ENCODE measurements at regions not wholly inside any gene's neighbourhood (a gene's known extent, or its start where the extent isn't known, plus 50 kb on each side); places are given as distances from the start of the nearest gene placed in this dataset.

- TF ChIP-seq GATA2 (IDR thresholded peaks at IDR 0.05; ENCODE audit: low read depth, low read length) (no peak), GATA3 (IDR thresholded peaks at IDR 0.05; ENCODE audit: low read depth, low read length) (no peak)
These were observed 508.8 kb downstream of the C4orf33 start for GRCh38 chr4:129604632-129605255.

DNA sequence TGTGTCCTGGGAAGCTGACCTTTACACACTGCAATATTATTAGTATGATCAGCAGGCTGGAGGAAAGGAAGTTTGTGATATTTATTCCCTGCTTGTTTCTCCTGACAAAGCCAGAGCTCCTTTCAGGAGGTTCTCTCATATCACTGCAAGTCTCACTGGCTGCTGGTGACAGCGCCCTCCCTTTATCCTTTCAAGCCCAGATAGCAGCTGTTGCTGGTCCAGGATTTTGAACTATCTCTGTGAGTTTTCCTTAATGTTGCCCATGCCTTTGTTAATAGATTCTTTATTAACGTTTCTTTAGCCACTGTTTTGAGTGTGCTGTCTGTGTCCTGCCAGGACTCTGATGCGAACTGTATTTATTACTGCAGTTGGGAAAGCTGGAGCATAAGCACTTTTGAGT, 518.7 kb downstream of the C4orf33 start:
- no peak for TF ChIP-seq GATA3 (IDR thresholded peaks at IDR 0.05; ENCODE audit: low read depth, low read length)
- no peak for TF ChIP-seq GATA2 (IDR thresholded peaks at IDR 0.05; ENCODE audit: low read depth, low read length)

DNA sequence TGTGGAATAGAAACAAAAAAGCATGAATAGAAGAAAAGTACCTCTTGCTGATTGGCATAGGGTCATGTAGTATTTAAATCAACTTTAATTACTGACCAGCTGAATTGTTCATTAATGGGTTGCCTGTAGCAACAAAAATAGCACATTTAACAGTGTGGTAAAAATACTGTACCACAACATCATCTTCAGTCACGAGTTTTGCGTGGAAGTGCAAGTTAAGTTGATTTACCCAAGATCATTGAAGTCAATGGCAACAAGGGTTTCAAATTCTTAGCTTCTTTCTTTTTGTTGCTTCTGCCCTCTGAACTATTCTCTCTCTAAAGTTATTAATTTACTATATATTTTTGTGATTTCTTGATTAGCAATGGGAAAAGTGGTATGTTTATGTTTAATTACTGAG, 526.6 kb downstream of the C4orf33 start:
- TF ChIP-seq GATA2 (IDR thresholded peaks at IDR 0.05; ENCODE audit: low read depth, low read length) (no peak), GATA3 (IDR thresholded peaks at IDR 0.05; ENCODE audit: low read depth, low read length) (no peak)

DNA sequence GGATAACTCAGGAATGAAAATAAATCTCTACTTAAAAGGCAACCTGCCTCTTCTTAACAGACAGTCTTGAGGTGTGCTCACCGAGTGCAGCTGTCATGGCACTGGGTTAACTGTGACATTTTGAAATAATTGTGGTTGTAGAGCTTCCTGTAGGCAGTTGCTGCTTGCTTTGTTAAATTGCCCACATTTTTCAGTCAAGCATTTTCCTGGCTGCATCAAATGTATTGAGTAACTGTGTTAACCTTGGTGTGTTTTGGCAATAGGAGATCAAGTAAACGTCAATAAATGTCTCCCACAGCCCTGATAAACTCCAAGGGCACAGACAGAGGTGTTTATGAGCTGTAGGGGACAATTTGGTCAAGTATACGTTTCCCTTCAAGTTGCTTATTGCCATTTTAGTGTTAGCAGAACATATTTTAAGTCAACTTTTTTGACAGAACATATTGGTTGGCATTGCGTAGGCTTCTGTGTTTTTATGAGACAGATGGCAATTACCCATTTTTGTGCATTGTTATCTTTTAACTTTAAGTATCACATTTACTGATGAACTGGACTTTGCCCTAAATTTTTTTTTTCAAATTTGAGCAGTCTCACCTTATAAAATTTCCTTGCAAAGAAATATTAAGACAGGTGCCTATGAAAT, 527.4 kb downstream of the C4orf33 start:
- TF ChIP-seq GATA3 (IDR thresholded peaks at IDR 0.05; ENCODE audit: low read depth, low read length) (no peak), GATA2 (IDR thresholded peaks at IDR 0.05; ENCODE audit: low read depth, low read length) (no peak)

GRCh38 chr4:129641179-129641578, 545.2 kb downstream of the C4orf33 start:
- TF ChIP-seq GATA2 (IDR thresholded peaks at IDR 0.05; ENCODE audit: low read depth, low read length) (no peak), GATA3 (IDR thresholded peaks at IDR 0.05; ENCODE audit: low read depth, low read length) (no peak)

- TF ChIP-seq GATA3 (IDR thresholded peaks at IDR 0.05; ENCODE audit: low read depth, low read length) (no peak), GATA2 (IDR thresholded peaks at IDR 0.05; ENCODE audit: low read depth, low read length) (no peak)
These were observed 549.5 kb downstream of the C4orf33 start for GRCh38 chr4:129645461-129645860.

DNA sequence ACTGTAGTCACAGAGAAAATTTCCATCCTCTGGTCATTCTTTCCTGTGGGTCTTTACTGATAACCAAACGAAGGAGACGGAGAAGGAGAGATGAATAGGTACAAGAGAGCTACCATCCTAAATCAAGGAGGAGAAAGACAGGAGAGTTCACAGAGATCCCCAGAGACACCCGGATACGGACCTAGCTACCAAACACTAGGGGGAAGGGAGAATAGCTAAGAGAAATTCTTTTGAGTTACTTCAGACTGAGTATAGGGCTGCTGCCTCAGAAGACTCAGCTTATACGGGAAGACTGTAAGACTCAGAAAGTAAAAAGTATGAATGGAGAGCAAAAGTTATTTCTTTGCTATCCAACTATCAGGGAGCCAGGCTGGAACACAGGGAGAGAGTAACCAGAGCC, 572.1 kb downstream of the C4orf33 start:
- TF ChIP-seq GATA2 (IDR thresholded peaks at IDR 0.05; ENCODE audit: low read depth, low read length) = no peak
- no peak for TF ChIP-seq GATA3 (IDR thresholded peaks at IDR 0.05; ENCODE audit: low read depth, low read length)

DNA sequence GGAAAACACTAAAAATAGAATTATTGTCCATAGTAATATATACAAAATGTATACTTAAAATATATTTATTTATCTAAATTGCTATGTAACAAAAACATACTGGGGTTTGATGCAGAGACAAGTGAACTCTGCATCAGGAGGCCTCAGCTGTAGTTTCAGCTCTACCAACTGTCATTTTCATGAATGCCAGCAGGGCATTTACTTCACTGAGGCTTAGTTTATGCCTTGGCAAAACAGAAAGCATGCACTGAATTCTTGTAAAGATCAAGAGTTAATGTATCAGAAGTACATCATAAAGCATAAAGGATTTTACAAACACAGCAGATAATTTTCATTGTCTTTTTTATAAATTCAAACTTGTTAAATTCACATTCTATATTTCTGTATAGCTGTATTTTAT, 577.0 kb downstream of the C4orf33 start:
- no peak for TF ChIP-seq GATA2 (IDR thresholded peaks at IDR 0.05; ENCODE audit: low read depth, low read length)
- TF ChIP-seq GATA3 (IDR thresholded peaks at IDR 0.05; ENCODE audit: low read depth, low read length) = no peak

GRCh38 chr4:129675036-129675435, 579.1 kb downstream of the C4orf33 start:
- TF ChIP-seq GATA3 (IDR thresholded peaks at IDR 0.05; ENCODE audit: low read depth, low read length) = no peak
- no peak for TF ChIP-seq GATA2 (IDR thresholded peaks at IDR 0.05; ENCODE audit: low read depth, low read length)

GRCh38 chr4:129676934-129677333, 581.0 kb downstream of the C4orf33 start:
- TF ChIP-seq GATA3 (IDR thresholded peaks at IDR 0.05; ENCODE audit: low read depth, low read length) = no peak
- no peak for TF ChIP-seq GATA2 (IDR thresholded peaks at IDR 0.05; ENCODE audit: low read depth, low read length)

- no peak for TF ChIP-seq GATA3 (IDR thresholded peaks at IDR 0.05; ENCODE audit: low read depth, low read length)
- no peak for TF ChIP-seq GATA2 (IDR thresholded peaks at IDR 0.05; ENCODE audit: low read depth, low read length)
These were observed 586.6 kb downstream of the C4orf33 start for GRCh38 chr4:129682586-129682985.

DNA sequence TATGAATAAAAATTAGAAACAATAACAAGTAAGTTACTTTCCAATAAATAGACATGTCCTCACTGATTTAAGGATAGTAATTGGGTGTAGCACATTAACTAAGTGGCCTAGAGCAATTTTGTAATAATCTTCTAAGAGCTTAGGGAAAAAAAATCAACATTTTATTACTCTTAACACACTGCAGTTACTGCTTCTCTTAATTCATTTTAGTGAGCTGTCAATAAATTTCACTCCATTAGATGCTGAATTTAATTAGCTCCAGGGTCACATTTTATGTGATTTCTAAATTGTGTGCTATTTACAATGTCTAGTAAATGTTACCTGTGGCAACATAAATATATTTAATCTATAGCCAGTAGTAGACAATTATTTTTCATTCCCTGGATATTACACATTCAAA, 612.0 kb downstream of the C4orf33 start:
- TF ChIP-seq GATA2 (IDR thresholded peaks at IDR 0.05; ENCODE audit: low read depth, low read length) (no peak), GATA3 (IDR thresholded peaks at IDR 0.05; ENCODE audit: low read depth, low read length) (no peak)

- no peak for TF ChIP-seq GATA3 (IDR thresholded peaks at IDR 0.05; ENCODE audit: low read depth, low read length)
- TF ChIP-seq GATA2 (IDR thresholded peaks at IDR 0.05; ENCODE audit: low read depth, low read length) = no peak
These were observed 612.8 kb downstream of the C4orf33 start for GRCh38 chr4:129708784-129709183.

GRCh38 chr4:129738175-129738574, 642.2 kb downstream of the C4orf33 start:
- TF ChIP-seq GATA2 (IDR thresholded peaks at IDR 0.05; ENCODE audit: low read depth, low read length) (no peak), GATA3 (IDR thresholded peaks at IDR 0.05; ENCODE audit: low read depth, low read length) (no peak)

GRCh38 chr4:129747756-129748155, 651.8 kb downstream of the C4orf33 start:
- TF ChIP-seq GATA2 (IDR thresholded peaks at IDR 0.05; ENCODE audit: low read depth, low read length) (no peak), GATA3 (IDR thresholded peaks at IDR 0.05; ENCODE audit: low read depth, low read length) (no peak)
